ENCODE measurements at regions not wholly inside any gene's neighbourhood (a gene's known extent, or its start where the extent isn't known, plus 50 kb on each side); places are given as distances from the start of the nearest gene placed in this dataset.
"Not testable (repeated sequence)": the region's sequence is repeated elsewhere in the genome, so short reads cannot be mapped to it uniquely, and the experiment has no call there.

DNA sequence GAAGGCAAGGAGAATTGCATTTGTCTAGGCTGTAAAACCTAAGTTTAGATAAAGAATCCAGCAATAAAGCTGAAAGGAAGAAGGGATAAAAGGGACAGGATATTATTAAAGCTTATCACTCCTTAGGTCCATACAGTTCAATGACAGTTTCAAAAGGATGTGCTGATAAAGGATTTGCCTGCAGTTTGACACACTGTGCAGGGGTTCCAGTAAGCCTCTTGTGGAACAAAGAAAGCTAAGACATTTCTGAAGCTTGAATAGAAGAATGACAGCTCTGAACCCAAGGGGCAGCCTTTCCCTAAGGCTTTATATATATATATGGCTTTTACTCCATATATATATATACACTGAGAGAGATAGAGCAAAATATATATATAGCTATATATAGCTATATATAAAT is 276.8 kb upstream of the GRM3 start:
- intact Hi-C loops (cut with DNase I): no loop called here
- H3K4me1 ChIP-seq: no peaks in the 10 kb centered on the region
- H3K27me3 ChIP-seq (ENCODE audit: insufficient read depth in 3 of 3, low read length in 2 of 3): no peaks in the 10 kb centered on the region
- no peak overlapping the region for H3K27ac ChIP-seq
- DNase-seq (no peak), ATAC-seq (no peak)
- TF ChIP-seq, protein P1, sequence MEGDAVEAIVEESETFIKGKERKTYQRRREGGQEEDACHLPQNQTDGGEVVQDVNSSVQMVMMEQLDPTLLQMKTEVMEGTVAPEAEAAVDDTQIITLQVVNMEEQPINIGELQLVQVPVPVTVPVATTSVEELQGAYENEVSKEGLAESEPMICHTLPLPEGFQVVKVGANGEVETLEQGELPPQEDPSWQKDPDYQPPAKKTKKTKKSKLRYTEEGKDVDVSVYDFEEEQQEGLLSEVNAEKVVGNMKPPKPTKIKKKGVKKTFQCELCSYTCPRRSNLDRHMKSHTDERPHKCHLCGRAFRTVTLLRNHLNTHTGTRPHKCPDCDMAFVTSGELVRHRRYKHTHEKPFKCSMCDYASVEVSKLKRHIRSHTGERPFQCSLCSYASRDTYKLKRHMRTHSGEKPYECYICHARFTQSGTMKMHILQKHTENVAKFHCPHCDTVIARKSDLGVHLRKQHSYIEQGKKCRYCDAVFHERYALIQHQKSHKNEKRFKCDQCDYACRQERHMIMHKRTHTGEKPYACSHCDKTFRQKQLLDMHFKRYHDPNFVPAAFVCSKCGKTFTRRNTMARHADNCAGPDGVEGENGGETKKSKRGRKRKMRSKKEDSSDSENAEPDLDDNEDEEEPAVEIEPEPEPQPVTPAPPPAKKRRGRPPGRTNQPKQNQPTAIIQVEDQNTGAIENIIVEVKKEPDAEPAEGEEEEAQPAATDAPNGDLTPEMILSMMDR (IDR thresholded peaks at IDR 0.05): no peak
- H3K9me3 ChIP-seq: no peaks in the 10 kb centered on the region
- no peaks in the 10 kb centered on the region for H3K36me3 ChIP-seq (ENCODE audit: insufficient read depth in 1 of 2, low read depth in 1 of 2)
- H3K4me3 ChIP-seq: no peak overlapping the region

DNA sequence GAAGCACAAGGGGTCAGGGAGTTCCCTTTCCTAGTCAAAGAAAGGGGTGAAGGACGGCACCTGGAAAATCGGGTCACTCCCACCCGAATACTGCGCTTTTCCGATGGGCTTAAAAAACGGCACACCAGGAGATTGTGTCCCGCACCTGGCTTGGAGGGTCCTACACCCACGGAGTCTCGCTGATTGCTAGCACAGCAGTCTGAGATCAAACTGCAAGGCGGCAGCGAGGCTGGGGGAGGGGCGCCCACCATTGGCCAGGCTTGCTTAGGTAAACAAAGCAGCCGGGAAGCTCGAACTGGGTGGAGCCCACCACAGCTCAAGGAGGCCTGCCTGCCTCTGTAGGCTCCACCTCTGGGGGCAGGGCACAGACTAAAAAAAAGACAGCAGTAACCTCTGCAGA is 303.3 kb upstream of the GRM3 start:
- H3K4me1 ChIP-seq; H3K4me3 ChIP-seq; intact Hi-C loops (cut with DNase I); H3K27me3 ChIP-seq (ENCODE audit: insufficient read depth in 3 of 3, low read length in 2 of 3); DNase-seq; H3K27ac ChIP-seq; H3K36me3 ChIP-seq (ENCODE audit: insufficient read depth in 1 of 2, low read depth in 1 of 2); ATAC-seq; H3K9me3 ChIP-seq: not testable (repeated sequence)
- WGBS, 3 donors: 82 to 95% (median 93%) methylated on average over 9 to 12 of the region's 14 CpGs

DNA sequence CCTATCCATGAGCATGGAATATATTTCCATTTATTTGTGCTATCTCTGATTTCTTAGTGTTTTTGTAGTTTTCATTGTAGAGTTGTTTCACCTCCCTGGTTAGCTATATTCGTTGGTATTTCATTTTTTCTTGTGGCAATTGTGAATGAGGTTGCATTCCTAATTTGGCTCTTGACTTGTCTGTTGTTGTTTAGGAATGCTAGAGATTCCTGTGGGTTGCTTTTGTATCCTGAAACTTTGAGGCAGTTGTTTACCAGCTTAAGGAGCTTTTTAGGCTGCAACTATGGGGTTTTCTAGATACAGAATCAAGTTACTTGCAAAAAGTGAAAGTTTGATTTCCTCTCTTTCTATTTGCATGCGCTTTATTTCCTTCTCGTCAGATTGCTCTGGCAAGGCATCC is 304.7 kb upstream of the GRM3 start:
- WGBS, 3 donors: 77 to 82% (median 81%) methylated on average over 3 of the region's 3 CpGs
- Histone ChIP-seq H3K9me3 (no peaks in the 10 kb centered on the region), H3K4me1 (no peaks in the 10 kb centered on the region), H3K27ac (no peak overlapping the region), H3K27me3 (ENCODE audit: insufficient read depth in 3 of 3, low read length in 2 of 3) (no peaks in the 10 kb centered on the region), H3K36me3 (ENCODE audit: insufficient read depth in 1 of 2, low read depth in 1 of 2) (no peaks in the 10 kb centered on the region), H3K4me3 (no peak overlapping the region)
- ATAC-seq (no peak), DNase-seq (no peak)
- intact Hi-C loops (cut with DNase I): no loop called here
- TF ChIP-seq, protein P1 (IDR thresholded peaks at IDR 0.05): no peak

DNA sequence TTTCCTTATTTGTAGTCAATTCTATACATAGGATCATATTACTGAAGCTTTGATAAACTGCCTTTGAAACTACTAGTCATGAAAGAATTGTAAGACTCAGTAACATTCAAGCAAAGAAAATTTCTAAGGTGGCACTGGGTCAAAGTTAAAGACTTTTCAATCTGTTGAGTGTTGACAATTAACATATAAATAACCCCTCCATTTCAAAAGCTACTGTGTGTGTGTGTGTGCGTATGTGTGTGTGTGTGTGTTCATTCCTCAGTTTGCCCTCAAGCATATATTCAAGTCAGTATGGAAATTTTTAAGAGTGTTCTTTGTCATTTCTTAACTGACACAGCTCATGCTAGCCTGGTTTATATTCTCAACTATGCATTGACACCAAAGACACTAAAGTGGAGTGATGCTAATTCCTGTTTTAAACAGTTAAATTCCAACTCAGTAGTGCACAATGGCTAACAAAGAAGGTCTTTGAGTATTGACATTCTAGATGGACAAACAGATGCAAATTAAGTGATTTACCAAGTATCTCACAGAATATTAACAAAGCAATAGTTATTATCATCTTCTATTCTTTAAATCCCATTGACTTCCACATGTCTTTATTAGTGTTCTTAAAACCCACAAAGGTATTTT is 314.8 kb upstream of the GRM3 start:
- Histone ChIP-seq H3K9me3 (no peaks in the 10 kb centered on the region), H3K4me3 (no peak overlapping the region), H3K27ac (no peak overlapping the region), H3K36me3 (ENCODE audit: insufficient read depth in 1 of 2, low read depth in 1 of 2) (no peaks in the 10 kb centered on the region), H3K27me3 (ENCODE audit: insufficient read depth in 3 of 3, low read length in 2 of 3) (no peaks in the 10 kb centered on the region), H3K4me1 (no peaks in the 10 kb centered on the region)
- TF ChIP-seq, protein P1 (IDR thresholded peaks at IDR 0.05): no peak
- intact Hi-C loops (cut with DNase I): no loop called here
- ATAC-seq: no peak
- DNase-seq: no peak
- WGBS, 3 donors: 0 to 23% (median 0%) methylated on average over 1 of the region's 1 CpG

DNA sequence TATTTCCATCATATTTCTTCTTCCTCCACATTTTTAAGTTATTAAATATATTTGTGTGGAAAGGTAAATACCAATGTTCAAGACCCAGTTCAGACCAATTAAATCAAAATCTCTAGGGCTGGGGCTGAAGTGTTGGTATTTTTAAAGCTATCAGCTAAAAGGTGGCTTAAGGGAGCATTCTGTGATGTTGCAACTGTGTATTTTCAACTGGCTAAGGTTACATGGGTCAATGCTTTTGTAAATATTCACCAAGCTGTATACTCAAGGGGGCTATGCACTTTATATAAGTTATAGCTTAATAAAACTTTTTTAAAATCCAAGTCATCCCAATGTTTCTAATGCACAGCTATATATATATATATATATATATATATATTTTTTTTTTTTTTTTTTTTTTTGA is 316.9 kb upstream of the GRM3 start:
- Histone ChIP-seq H3K27ac (no peak overlapping the region), H3K9me3 (no peaks in the 10 kb centered on the region), H3K4me3 (no peak overlapping the region), H3K4me1 (no peaks in the 10 kb centered on the region), H3K27me3 (ENCODE audit: insufficient read depth in 3 of 3, low read length in 2 of 3) (no peaks in the 10 kb centered on the region), H3K36me3 (ENCODE audit: insufficient read depth in 1 of 2, low read depth in 1 of 2) (no peaks in the 10 kb centered on the region)
- ATAC-seq: no peak
- DNase-seq: no peak
- intact Hi-C loops (cut with DNase I): no loop called here
- TF ChIP-seq, protein P1 (IDR thresholded peaks at IDR 0.05): no peak

Data from psoas muscle (tissue), 7 donors.